ENCODE measurements at regions not wholly inside any gene's neighbourhood (a gene's known extent, or its start where the extent isn't known, plus 50 kb on each side); places are given as distances from the start of the nearest gene placed in this dataset.
A peak's percentile ranks its signal among the peaks of the same experiment; 100 is the strongest.

GRCh38 chr16:35906440-35906839, 2447.0 kb downstream of the TP53TG3F start:
- no peaks in the 10 kb centered on the region for H3K36me3 ChIP-seq (replicated peaks; ENCODE audit: low read depth, low read length)
- H3K27ac ChIP-seq (ENCODE audit: low read length), result no peak overlapping the region
- TF ChIP-seq CTCF (IDR thresholded peaks at IDR 0.05; ENCODE audit: low read depth, low read length) (no peak), EZH2phosphoT487 (IDR thresholded peaks at IDR 0.05; ENCODE audit: low read depth) (no peak)
- H2AFZ ChIP-seq (ENCODE audit: low read depth, low read length), result no peak overlapping the region
- no peak overlapping the region for H3K4me2 ChIP-seq (ENCODE audit: low read length)
- H3K9me3 ChIP-seq (ENCODE audit: insufficient read depth, low read length), result no peaks in the 10 kb centered on the region
- H3K9ac ChIP-seq (ENCODE audit: low read length), result no peak overlapping the region
- no peaks in the 10 kb centered on the region for H4K20me1 ChIP-seq (ENCODE audit: insufficient read depth, low read length)
- no peaks in the 10 kb centered on the region for H3K4me1 ChIP-seq (ENCODE audit: low read length)
- no peaks in the 10 kb centered on the region for H3K79me2 ChIP-seq (ENCODE audit: low read length)
- no peak overlapping the region for H3K4me3 ChIP-seq (ENCODE audit: low read length)
- no peaks in the 10 kb centered on the region for H3K27me3 ChIP-seq (ENCODE audit: low read depth, low read length)

GRCh38 chr16:35908152-35908551, 2448.7 kb downstream of the TP53TG3F start:
- Histone ChIP-seq H3K36me3 (replicated peaks; ENCODE audit: low read depth, low read length) (no peaks in the 10 kb centered on the region), H3K27me3 (ENCODE audit: low read depth, low read length) (no peaks in the 10 kb centered on the region), H3K4me2 (ENCODE audit: low read length) (no peak overlapping the region), H3K9ac (ENCODE audit: low read length) (no peak overlapping the region), H2AFZ (ENCODE audit: low read depth, low read length) (no peak overlapping the region), H4K20me1 (ENCODE audit: insufficient read depth, low read length) (no peaks in the 10 kb centered on the region), H3K27ac (ENCODE audit: low read length) (no peak overlapping the region), H3K79me2 (ENCODE audit: low read length) (no peaks in the 10 kb centered on the region), H3K4me3 (ENCODE audit: low read length) (no peak overlapping the region), H3K9me3 (ENCODE audit: insufficient read depth, low read length) (no peaks in the 10 kb centered on the region), H3K4me1 (ENCODE audit: low read length) (no peaks in the 10 kb centered on the region)
- TF ChIP-seq CTCF (IDR thresholded peaks at IDR 0.05; ENCODE audit: low read depth, low read length) (no peak), EZH2phosphoT487 (IDR thresholded peaks at IDR 0.05; ENCODE audit: low read depth) (no peak)

- no peak overlapping the region for H3K9ac ChIP-seq (ENCODE audit: low read length)
- TF ChIP-seq CTCF (IDR thresholded peaks at IDR 0.05; ENCODE audit: low read depth, low read length) (peak; percentile 59), EZH2phosphoT487 (IDR thresholded peaks at IDR 0.05; ENCODE audit: low read depth) (no peak)
- H3K9me3 ChIP-seq (ENCODE audit: insufficient read depth, low read length), result no peaks in the 10 kb centered on the region
- peak overlapping the region; percentile 69; the same call in 1 of the 2 replicates for H2AFZ ChIP-seq (ENCODE audit: low read depth, low read length)
- no peaks in the 10 kb centered on the region for H3K79me2 ChIP-seq (ENCODE audit: low read length)
- H3K27me3 ChIP-seq (ENCODE audit: low read depth, low read length), result no peaks in the 10 kb centered on the region
- H3K4me2 ChIP-seq (ENCODE audit: low read length), result no peak overlapping the region
- H3K36me3 ChIP-seq (replicated peaks; ENCODE audit: low read depth, low read length), result no peaks in the 10 kb centered on the region
- no peak overlapping the region for H3K27ac ChIP-seq (ENCODE audit: low read length)
- H4K20me1 ChIP-seq (ENCODE audit: insufficient read depth, low read length), result no peaks in the 10 kb centered on the region
- H3K4me1 ChIP-seq (ENCODE audit: low read length), result no peaks in the 10 kb centered on the region
- H3K4me3 ChIP-seq (ENCODE audit: low read length), result no peak overlapping the region
Observed at GRCh38 chr16:35908942-35909341, 2449.5 kb downstream of the TP53TG3F start.

GRCh38 chr16:35909351-35909954, 2450.0 kb downstream of the TP53TG3F start:
- no peaks in the 10 kb centered on the region for H3K36me3 ChIP-seq (replicated peaks; ENCODE audit: low read depth, low read length)
- H3K4me1 ChIP-seq (ENCODE audit: low read length), result no peaks in the 10 kb centered on the region
- no peak overlapping the region for H3K4me3 ChIP-seq (ENCODE audit: low read length)
- H3K9ac ChIP-seq (ENCODE audit: low read length), result no peak overlapping the region
- H3K4me2 ChIP-seq (ENCODE audit: low read length), result no peak overlapping the region
- H4K20me1 ChIP-seq (ENCODE audit: insufficient read depth, low read length), result no peaks in the 10 kb centered on the region
- TF ChIP-seq EZH2phosphoT487 (IDR thresholded peaks at IDR 0.05; ENCODE audit: low read depth) (no peak), CTCF (IDR thresholded peaks at IDR 0.05; ENCODE audit: low read depth, low read length) (no peak)
- H3K79me2 ChIP-seq (ENCODE audit: low read length), result no peaks in the 10 kb centered on the region
- no peak overlapping the region for H3K27ac ChIP-seq (ENCODE audit: low read length)
- H3K27me3 ChIP-seq (ENCODE audit: low read depth, low read length), result no peaks in the 10 kb centered on the region
- no peak overlapping the region for H2AFZ ChIP-seq (ENCODE audit: low read depth, low read length)
- no peaks in the 10 kb centered on the region for H3K9me3 ChIP-seq (ENCODE audit: insufficient read depth, low read length)

All from OCI-LY3 (cell line).